OCI-LY7 (cell line): ENCODE measurements at regions not wholly inside any gene's neighbourhood (a gene's known extent, or its start where the extent isn't known, plus 50 kb on each side); places are given as distances from the start of the nearest gene placed in this dataset.

Experiments
- CTCF ChIP-seq: fragments of 200-600 bp; sonication (generic); conservative IDR thresholded peaks from 2 replicates; pipeline ENCODE4 v1.5.1; 2014; ENCODE audit warnings: mild to moderate bottlenecking, antibody characterized with exemption, low read length, moderate library complexity, mixed read lengths
- EZH2phosphoT487 ChIP-seq: fragments of 200-600 bp; sonication (generic); IDR thresholded peaks from 2 replicates; pipeline ENCODE4 v1.6.1; 2018; ENCODE audit warnings: low read depth, borderline replicate concordance, mild to moderate bottlenecking, mixed run types, antibody characterized with exemption, low read length, moderate library complexity, mixed read lengths

- TF ChIP-seq CTCF (no peak), EZH2phosphoT487 (no peak)
These were observed 59.0 kb upstream of the ZNF184 start for GRCh38 chr6:27531772-27532459.
